Neural cell (in vitro differentiated cells): ENCODE measurements at regions not wholly inside any gene's neighbourhood (a gene's known extent, or its start where the extent isn't known, plus 50 kb on each side); places are given as distances from the start of the nearest gene placed in this dataset.

Experiments
- H2AFZ ChIP-seq: fragments of 200-600, 300-800 bp; sonication (generic), shearing (Covaris generic); 2 replicates; pipeline ENCODE4 v1.6.0; 2014; ENCODE audit warnings: low read depth, mild to moderate bottlenecking, antibody characterized with exemption, low read length, moderate library complexity
- H3F3A ChIP-seq: fragments of 200-600 bp; shearing (Covaris generic); 2 replicates; pipeline ENCODE4 v1.6.1; 2016; ENCODE audit warnings: mild to moderate bottlenecking, moderate library complexity, mixed read lengths, antibody characterized with exemption, low read length; ENCODE audit not compliant: insufficient read depth, poor library complexity, severe bottlenecking
- H3K27ac ChIP-seq: fragments of 200-600, 300-800 bp; sonication (generic), shearing (Covaris generic); 2 replicates; pipeline ENCODE4 v1.5.1; 2014; ENCODE audit warnings: mild to moderate bottlenecking, low read length, moderate library complexity
- H3K27me3 ChIP-seq: fragments of 300-800, 200-600 bp; sonication (generic), shearing (Covaris generic); 2 replicates; pipeline ENCODE4 v1.6.0; 2014; ENCODE audit warnings: mild to moderate bottlenecking, low read depth, low read length, moderate library complexity; ENCODE audit not compliant: insufficient read depth
- H3K36me3 ChIP-seq: fragments of 300-800, 200-600 bp; sonication (generic), shearing (Covaris generic); 2 replicates; pipeline ENCODE4 v1.5.1; 2014; ENCODE audit warnings: mild to moderate bottlenecking, antibody characterized with exemption, low read length, moderate library complexity; ENCODE audit not compliant: insufficient read depth
- H3K4me2 ChIP-seq: fragments of 300-800, 200-600 bp; sonication (generic), shearing (Covaris generic); 2 replicates; pipeline ENCODE4 v1.6.0; 2014; ENCODE audit warnings: mild to moderate bottlenecking, low read length
- H3K4me3 ChIP-seq: fragments of 300-800, 200-600 bp; sonication (generic), shearing (Covaris generic); 2 replicates; pipeline ENCODE4 v1.5.1; 2014; ENCODE audit warnings: mild to moderate bottlenecking, low read length, moderate library complexity
- H3K79me2 ChIP-seq: fragments of 200-600 bp; shearing (Covaris generic); replicated peaks from 2 replicates; pipeline ENCODE4 v1.6.0; 2014; ENCODE audit warnings: mild to moderate bottlenecking, low read length, moderate library complexity; ENCODE audit not compliant: insufficient read depth
- H3K9ac ChIP-seq: fragments of 300-800, 200-600 bp; sonication (generic), shearing (Covaris generic); 2 replicates; pipeline ENCODE4 v1.6.1; 2016; ENCODE audit warnings: mild to moderate bottlenecking, low read length, mixed read lengths
- H3K9me2 ChIP-seq: fragments of 200-600 bp; shearing (Covaris generic); 2 replicates; pipeline ENCODE4 v1.6.1; 2016; ENCODE audit warnings: mild to moderate bottlenecking, low read length, mixed read lengths; ENCODE audit not compliant: insufficient read depth
- H3K9me3 ChIP-seq: fragments of 200-600, 300-800 bp; sonication (generic), shearing (Covaris generic); 2 replicates; pipeline ENCODE4 v1.6.1; 2016; ENCODE audit warnings: mild to moderate bottlenecking, mixed run types, low read length, moderate library complexity, mixed read lengths
- H4K20me1 ChIP-seq: fragments of 200-600 bp; shearing (Covaris generic); 2 replicates; pipeline ENCODE4 v1.6.1; 2016; ENCODE audit warnings: mild to moderate bottlenecking, mixed run types; ENCODE audit not compliant: insufficient read depth
- EP300 ChIP-seq: fragments of 450-650 bp; conservative IDR thresholded peaks from 2 replicates; pipeline ENCODE4 v1.6.1; 2014; ENCODE audit warnings: antibody characterized with exemption, mild to moderate bottlenecking, moderate library complexity; ENCODE audit not compliant: poor library complexity, severe bottlenecking
- EZH2 ChIP-seq: fragments of 200-600, 300-800 bp; shearing (Covaris generic), sonication (generic); IDR thresholded peaks from 2 replicates; pipeline ENCODE4 v1.6.1; 2014; ENCODE audit warnings: antibody characterized with exemption, low read length, borderline replicate concordance, mild to moderate bottlenecking; ENCODE audit not compliant: insufficient read depth, poor library complexity, severe bottlenecking
- MXI1 ChIP-seq: fragments of 450-650 bp; conservative IDR thresholded peaks from 2 replicates; pipeline ENCODE4 v1.6.1; 2014; ENCODE audit warnings: antibody characterized with exemption, mild to moderate bottlenecking; ENCODE audit not compliant: poor library complexity, severe bottlenecking
- POLR2AphosphoS5 ChIP-seq: IDR thresholded peaks from 2 replicates; pipeline ENCODE4 v1.6.1; 2012
- RAD21 ChIP-seq: fragments of 450-650 bp; conservative IDR thresholded peaks from 2 replicates; pipeline ENCODE4 v1.6.1; 2014; ENCODE audit warnings: antibody characterized with exemption, mild to moderate bottlenecking, moderate library complexity
- SMC3 ChIP-seq: fragments of 450-650 bp; conservative IDR thresholded peaks from 2 replicates; pipeline ENCODE4 v1.6.1; 2014; ENCODE audit warnings: antibody characterized with exemption, mild to moderate bottlenecking, moderate library complexity; ENCODE audit not compliant: poor library complexity
- TAF1 ChIP-seq: IDR thresholded peaks from 2 replicates; pipeline ENCODE4 v1.6.1; 2012; ENCODE audit warnings: low read depth
- TF ChIP-seq, protein P1 (sequence below): IDR thresholded peaks from 2 replicates; pipeline ENCODE4 v1.6.1; 2012; ENCODE audit warnings: borderline replicate concordance
- TF ChIP-seq, protein P2 (sequence below): fragments of 450-650 bp; IDR thresholded peaks from 2 replicates; pipeline ENCODE4 v1.5.1; 2014; ENCODE audit warnings: antibody characterized with exemption, mild to moderate bottlenecking, moderate library complexity; ENCODE audit not compliant: poor library complexity, severe bottlenecking

DNA sequence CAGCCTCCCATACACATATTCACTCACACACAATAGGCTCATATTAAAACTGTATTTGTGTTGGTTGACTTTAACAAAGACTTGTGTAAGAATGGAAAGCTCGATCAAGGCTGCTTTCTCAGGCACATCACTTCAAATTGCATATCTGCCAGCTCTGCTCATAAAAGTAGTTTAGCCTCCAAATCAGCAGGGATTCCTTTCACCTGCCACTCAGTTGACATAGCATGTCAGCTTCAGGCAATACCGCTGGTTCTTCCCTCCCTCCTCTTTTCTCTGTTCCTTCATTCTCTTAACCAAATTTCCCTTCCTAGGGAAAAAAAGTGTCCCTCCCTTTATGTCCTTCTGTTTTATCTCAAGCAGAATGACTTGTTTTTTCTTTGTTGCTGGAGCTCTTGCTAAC lies 450.4 kb upstream of the LARGE1 start:
- no peaks in the 10 kb centered on the region for H3K79me2 ChIP-seq

GRCh38 chr22:34379825-34380224 lies 459.5 kb upstream of the LARGE1 start:
- TF ChIP-seq SMC3 = no peak
- TF ChIP-seq RAD21 = no peak
- no peak for TF ChIP-seq MXI1
- no peak for TF ChIP-seq TAF1
- TF ChIP-seq EZH2 = no peak
- TF ChIP-seq, protein P1, sequence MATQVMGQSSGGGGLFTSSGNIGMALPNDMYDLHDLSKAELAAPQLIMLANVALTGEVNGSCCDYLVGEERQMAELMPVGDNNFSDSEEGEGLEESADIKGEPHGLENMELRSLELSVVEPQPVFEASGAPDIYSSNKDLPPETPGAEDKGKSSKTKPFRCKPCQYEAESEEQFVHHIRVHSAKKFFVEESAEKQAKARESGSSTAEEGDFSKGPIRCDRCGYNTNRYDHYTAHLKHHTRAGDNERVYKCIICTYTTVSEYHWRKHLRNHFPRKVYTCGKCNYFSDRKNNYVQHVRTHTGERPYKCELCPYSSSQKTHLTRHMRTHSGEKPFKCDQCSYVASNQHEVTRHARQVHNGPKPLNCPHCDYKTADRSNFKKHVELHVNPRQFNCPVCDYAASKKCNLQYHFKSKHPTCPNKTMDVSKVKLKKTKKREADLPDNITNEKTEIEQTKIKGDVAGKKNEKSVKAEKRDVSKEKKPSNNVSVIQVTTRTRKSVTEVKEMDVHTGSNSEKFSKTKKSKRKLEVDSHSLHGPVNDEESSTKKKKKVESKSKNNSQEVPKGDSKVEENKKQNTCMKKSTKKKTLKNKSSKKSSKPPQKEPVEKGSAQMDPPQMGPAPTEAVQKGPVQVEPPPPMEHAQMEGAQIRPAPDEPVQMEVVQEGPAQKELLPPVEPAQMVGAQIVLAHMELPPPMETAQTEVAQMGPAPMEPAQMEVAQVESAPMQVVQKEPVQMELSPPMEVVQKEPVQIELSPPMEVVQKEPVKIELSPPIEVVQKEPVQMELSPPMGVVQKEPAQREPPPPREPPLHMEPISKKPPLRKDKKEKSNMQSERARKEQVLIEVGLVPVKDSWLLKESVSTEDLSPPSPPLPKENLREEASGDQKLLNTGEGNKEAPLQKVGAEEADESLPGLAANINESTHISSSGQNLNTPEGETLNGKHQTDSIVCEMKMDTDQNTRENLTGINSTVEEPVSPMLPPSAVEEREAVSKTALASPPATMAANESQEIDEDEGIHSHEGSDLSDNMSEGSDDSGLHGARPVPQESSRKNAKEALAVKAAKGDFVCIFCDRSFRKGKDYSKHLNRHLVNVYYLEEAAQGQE = no peak
- TF ChIP-seq, protein P2, sequence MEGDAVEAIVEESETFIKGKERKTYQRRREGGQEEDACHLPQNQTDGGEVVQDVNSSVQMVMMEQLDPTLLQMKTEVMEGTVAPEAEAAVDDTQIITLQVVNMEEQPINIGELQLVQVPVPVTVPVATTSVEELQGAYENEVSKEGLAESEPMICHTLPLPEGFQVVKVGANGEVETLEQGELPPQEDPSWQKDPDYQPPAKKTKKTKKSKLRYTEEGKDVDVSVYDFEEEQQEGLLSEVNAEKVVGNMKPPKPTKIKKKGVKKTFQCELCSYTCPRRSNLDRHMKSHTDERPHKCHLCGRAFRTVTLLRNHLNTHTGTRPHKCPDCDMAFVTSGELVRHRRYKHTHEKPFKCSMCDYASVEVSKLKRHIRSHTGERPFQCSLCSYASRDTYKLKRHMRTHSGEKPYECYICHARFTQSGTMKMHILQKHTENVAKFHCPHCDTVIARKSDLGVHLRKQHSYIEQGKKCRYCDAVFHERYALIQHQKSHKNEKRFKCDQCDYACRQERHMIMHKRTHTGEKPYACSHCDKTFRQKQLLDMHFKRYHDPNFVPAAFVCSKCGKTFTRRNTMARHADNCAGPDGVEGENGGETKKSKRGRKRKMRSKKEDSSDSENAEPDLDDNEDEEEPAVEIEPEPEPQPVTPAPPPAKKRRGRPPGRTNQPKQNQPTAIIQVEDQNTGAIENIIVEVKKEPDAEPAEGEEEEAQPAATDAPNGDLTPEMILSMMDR = no peak
- no peak for TF ChIP-seq EP300
- TF ChIP-seq POLR2AphosphoS5 = no peak

More for the DNA sequence above, 450.4 kb upstream of the LARGE1 start:
- H3K27me3 ChIP-seq = no peaks in the 10 kb centered on the region
- H4K20me1 ChIP-seq = no peaks in the 10 kb centered on the region
- H3K9ac ChIP-seq = peak overlapping the region; percentile 25
- H3K9me3 ChIP-seq = no peaks in the 10 kb centered on the region
- H3K9me2 ChIP-seq = no peaks in the 10 kb centered on the region
- H3K36me3 ChIP-seq = no peaks in the 10 kb centered on the region
- H2AFZ ChIP-seq = no peak overlapping the region
- H3K4me2 ChIP-seq = no peak overlapping the region
- H3K4me3 ChIP-seq = peak overlapping the region; percentile 45
- H3F3A ChIP-seq = no peaks in the 10 kb centered on the region
- peak; percentile 45 for TF ChIP-seq RAD21
- peak; percentile 91 for TF ChIP-seq POLR2AphosphoS5
- peak; percentile 95 for TF ChIP-seq EP300
- TF ChIP-seq EZH2 = no peak
- TF ChIP-seq, protein P1 = peak; percentile 50
- TF ChIP-seq MXI1 = no peak
- peak overlapping the region; percentile 78 for H3K27ac ChIP-seq

More at GRCh38 chr22:34379825-34380224, 459.5 kb upstream of the LARGE1 start:
- Histone ChIP-seq H3K79me2 (no peaks in the 10 kb centered on the region), H3K9ac (no peak overlapping the region), H4K20me1 (no peaks in the 10 kb centered on the region), H2AFZ (no peak overlapping the region), H3K9me3 (no peaks in the 10 kb centered on the region), H3K4me2 (no peak overlapping the region), H3F3A (no peaks in the 10 kb centered on the region), H3K36me3 (no peaks in the 10 kb centered on the region), H3K27ac (no peak overlapping the region), H3K9me2 (no peaks in the 10 kb centered on the region), H3K27me3 (no peaks in the 10 kb centered on the region), H3K4me3 (no peak overlapping the region)
